UCSD-AML1 (cell line): ENCODE measurements at regions not wholly inside any gene's neighbourhood (a gene's known extent, or its start where the extent isn't known, plus 50 kb on each side); places are given as distances from the start of the nearest gene placed in this dataset.
"Not testable (repeated sequence)": the region's sequence is repeated elsewhere in the genome, so short reads cannot be mapped to it uniquely, and the experiment has no call there.

Experiments
- DNase-seq: peaks from one replicate; lab custom pipeline; 2025; ENCODE audit not compliant: unreplicated experiment; lab: John Stamatoyannopoulos, UW

DNA sequence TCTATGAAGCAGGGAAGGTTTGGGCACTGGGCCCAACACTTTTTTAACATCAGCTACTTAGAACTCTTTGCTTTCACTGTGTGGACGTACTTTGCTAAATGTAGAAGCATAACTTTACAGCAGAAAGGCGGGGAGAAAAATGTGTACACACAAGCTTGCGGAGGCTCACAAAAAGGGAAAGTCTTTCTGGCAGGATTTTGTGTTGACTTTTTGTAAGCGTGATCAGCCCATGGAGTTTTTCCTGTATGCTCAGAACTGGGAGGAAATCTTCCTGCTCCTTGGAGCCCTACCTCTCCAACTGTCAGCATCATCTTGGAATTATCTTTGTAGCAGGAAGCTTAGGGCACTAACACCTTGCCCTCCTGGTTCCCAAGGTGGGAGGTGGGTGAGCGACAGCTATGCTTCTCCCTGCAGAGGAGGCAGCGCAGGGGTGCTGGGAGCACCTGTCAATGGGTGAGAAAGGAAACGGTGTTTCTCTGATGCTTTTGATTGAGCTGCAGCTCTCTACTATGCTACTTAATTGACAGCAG lies 321.9 kb downstream of the GADD45G start:
- no peak for DNase-seq

DNA sequence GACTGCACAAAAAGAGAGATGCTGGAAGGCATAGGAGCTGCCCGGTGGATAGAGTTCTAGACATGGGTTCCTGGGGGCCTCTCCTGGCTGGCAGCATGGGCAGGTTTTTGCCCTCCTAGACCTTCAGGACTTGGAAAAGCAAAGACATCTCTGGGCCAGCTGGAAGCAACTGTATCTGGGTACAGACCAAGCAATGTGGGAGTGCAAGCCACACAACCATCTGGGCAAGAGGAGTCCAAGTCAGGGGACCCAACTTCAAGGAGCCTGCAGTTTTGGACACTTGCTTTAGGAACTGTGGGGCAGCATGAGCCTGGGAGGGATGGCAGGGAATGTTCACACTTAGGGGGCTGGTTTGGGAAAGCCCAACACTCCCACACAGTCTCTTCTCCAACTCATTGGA lies 323.3 kb downstream of the GADD45G start:
- DNase-seq: no peak

DNA sequence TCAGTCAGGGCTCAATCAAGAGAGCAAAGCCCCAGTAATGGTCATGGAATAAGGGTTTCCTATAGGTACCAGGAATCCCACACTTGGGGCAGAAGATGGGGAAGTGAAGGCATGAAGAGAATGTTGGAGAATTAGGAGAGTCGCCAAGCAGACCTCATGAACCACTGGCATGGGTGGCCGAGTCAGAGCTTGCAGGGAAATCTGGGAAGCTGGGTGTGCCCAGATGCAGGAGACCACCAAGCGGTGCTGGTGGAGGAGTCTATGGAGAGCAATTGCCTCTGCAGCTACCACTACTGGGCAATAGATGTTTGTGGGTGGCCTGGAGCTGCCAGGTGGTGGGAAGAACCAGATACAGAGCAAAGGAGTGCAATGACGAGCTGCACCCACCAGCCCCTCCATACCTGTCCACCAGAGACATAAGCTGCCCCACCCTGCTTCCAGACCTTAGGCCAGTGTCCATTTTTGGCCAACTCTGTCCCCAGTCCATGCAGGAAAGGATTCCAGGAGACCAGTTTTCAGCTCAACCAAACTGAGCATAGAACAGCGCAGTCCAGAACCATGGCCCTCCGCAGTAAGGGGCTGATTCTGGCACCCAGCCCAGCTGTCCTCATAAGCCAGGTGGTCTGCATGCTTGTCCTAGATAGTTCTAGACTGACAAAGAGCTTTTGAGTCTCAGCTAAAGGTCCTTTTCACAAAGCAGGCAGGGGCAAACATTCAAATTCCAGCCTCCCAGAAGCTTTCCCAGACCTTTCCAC lies 323.9 kb downstream of the GADD45G start:
- DNase-seq: no peak

DNA sequence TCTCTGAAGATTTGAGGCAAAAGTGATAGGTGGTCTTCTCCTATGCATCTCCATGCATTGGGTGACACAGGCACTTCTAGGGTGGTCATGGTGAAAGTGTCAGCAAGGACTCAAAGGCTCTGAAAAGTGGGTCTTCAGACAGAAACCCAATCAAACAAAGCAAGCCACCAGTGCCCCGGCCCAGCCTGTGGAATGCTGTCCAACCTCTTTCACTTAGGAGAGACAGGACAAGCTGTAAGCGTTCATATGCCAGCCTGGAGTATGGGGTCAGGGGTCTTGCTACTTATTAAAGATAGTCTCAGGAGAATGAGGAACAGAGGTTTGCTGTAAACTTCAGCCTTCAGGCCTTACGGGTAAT lies 324.5 kb downstream of the GADD45G start:
- DNase-seq: no peak

DNA sequence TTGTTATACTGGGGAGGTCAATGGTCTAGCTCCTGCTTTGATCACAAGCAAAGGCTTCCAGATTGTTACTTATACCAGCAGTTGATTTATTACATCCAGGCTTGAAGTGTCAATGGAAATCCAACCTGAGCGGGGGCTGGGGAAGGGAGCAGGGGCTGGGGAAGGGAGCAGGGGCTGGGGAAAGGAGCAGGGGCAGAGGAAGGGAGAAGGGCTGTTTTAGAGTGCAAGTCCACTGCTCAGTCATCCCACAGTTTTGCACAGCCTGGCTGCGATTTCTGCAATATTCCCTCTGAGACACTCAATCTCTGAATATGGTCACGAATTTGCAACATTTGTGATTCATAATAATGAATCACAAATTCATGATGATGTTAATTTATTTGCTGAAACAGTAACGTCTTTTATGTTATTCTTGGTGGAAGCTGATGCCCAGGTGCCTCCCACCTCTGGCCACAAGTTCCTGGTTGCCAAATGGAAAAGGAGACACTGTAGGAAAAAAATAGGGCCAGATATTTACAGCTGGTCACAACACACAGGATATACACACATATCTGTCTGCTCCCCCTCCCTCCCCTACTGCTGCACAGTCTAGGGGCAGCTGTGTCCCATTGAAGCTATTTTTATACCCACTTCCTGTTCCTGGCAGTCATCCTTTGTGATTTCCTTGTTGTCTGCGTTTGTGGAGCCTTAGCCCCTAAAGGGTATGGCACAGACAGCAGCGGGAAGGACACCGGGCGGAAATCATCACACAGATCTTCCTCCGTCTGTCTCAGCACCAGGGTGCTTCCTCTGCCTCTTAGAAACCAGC lies 325.1 kb downstream of the GADD45G start:
- DNase-seq: no peak

DNA sequence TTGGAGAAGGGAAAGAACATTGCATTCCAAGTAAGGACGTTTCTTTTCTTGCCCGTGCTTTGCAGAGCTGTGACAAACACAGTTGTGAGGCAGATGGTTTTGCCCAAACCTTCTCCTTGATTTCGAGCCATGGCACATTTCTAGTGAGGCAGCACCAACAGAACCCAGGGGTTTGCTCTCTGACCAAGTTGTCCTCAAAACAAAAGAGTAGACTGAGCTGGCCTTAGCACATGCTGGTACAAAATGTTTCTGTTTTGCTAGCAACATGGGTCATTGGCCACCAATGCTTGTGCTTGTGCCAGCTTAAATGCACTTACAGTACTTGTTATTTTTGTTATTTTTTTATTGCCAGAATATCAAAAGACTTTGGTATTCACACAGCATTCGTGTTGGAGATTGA lies 328.8 kb downstream of the GADD45G start:
- no peak for DNase-seq

DNA sequence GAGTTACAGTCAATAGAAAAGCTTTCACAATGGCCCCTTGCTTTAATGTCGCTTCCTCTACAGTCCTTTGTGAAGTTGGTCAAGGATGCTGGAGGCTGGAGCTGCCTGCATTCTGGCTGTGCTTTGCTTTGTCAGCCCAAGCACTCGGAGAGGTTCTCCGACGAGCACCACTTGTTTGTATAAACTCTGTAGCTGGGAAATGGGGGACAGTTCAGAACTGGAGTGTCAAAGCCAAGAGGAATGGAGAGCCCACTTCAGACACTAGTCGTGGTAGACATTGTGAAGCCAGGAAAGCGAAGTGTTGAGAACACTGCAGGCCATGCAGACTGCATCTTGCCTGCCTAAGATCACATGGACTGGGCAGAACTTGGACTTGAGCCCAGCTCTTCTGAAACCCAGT lies 330.3 kb downstream of the GADD45G start:
- no peak for DNase-seq

DNA sequence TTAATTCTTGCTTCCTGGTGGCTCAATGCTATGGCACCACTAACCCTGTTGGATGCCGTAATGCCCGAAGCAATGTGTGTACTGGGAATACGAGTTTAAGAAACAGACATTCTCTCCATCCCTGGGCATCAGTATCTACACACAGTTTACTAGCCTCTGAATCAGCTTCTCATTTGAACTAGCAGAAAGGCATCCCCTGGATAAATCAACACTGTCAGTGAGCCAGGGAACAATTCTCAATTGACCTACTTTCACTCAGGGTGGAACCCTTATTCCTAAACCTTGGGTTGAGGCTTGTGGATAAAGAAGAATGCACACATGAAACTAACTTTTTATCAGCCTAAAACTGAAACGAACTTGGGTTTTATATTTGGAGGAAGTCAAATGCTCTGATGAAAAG lies 331.0 kb downstream of the GADD45G start:
- no peak for DNase-seq

DNA sequence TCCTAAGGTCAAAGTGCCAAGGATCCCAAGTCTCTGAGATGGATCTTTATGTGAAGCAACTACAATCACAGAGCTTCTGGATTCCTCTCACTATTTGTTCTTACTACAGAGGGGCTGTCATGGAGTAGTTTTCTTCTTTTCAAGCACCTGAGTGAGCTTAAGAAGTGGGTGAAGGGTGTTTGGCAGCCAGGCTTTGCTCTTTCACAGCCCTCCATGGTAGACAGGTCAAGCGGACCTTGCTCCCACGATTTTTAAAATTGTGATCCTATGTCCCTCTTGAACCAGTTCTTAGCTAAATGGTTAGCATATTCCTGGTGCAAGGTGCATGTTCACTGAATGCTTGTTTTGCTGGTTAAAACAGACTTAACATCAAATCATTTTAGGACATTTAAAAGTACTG lies 332.2 kb downstream of the GADD45G start:
- no peak for DNase-seq

DNA sequence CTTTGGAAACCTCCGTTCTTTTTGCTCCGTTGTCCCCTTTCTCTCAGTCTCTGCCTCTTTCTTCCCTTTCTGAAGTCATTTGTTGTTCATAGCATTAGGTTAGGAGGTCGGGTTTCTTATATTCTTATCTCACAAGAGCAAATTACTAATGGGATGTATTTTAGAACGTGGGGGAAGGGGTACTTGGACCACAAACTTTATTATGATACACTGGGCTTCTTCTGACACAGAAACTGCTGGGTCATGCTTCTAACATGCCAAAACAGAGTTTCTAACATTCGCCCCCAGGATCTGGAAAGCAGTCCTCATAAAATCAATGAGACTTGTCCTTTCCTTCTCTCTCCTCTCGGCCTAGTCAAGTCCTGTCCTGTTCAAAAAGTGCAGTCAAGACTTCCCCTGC lies 334.4 kb downstream of the GADD45G start:
- DNase-seq: no peak

DNA sequence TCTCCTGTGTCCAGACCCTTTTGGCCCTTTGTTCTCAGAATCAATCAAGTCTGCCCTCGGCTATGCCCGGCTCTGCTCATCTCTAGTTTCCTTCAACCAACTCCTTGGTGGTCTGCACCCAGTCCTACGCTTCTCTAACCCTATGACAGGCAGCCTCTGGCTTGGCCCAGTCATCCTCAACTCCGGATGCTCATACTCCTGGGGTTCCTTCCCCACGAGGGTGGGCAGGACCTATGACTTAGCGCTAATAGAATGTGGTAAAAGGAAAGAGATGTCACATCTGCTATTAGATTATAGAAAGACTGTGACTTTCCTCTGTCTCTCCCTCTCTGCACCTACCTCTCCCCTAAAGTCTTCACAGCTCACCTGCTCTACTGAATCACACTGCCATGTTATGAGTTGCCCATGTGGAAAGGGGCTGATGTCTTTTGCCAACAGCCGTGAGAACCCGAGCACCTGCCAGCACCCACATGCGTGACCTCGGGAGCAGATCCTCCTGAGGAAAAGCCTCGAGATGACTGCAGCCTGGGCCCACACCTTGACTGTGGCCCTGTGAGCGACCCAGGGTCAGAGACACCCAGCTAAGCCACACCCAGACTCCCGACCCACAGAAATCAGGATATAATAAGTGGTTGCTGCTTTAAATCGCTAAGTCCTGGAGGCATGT lies 334.9 kb downstream of the GADD45G start:
- DNase-seq: no peak

DNA sequence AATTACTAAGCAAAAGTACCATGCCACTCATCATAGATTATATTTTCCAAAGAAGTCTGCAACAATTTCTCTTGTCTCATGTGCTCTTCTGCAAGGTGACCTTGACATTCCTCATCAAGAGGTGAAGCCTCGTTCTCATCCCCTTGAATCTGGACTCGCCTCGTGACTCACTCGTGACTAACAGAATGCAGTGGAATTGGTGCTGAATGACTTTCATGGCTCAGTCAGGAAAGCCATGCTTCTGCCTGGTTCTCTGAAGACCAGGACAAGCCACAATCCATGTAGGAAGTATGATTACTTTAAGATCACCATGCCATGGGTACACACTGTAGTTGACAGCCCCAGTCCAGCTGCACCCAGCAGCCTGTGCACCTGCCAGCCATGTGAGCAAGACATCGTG lies 335.8 kb downstream of the GADD45G start:
- DNase-seq: no peak

DNA sequence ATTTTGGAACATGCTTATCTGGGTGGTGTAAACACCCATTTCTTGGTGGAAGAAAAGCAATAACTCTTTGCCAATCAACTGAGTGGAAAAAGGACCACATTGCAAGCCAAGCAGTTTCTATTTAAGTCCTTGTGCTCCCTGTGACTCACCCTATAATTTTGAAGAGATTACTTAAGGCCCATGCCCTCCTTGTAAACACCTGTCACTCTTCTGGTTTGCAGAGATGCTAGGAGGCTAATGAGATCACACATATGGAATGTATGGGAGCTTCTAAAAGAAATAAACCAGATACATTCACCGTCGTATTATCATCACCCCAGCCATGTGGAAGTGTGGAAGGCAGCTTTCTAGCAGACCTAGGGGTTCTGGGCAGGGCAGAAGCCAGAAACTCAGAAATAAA lies 337.1 kb downstream of the GADD45G start:
- DNase-seq: no peak

DNA sequence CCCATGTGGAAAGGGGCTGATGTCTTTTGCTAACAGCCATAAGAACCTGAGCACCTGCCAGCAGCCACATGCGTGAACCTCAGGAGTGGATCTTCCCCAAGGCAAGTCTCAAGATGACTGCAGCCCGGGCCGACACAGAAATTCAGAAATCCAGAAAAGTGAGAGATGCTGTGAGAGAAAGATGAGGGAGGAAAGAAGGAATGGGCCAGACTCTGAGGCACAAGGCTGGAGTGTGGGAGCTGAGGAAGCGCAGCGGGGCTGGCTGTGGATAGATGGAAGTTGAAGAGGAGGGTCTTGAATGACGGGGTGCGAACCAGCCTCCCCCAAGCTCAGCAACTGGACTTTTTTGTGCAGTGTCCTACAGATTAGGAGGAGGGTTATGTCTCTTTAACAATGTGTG lies 337.8 kb downstream of the GADD45G start:
- DNase-seq: no peak

DNA sequence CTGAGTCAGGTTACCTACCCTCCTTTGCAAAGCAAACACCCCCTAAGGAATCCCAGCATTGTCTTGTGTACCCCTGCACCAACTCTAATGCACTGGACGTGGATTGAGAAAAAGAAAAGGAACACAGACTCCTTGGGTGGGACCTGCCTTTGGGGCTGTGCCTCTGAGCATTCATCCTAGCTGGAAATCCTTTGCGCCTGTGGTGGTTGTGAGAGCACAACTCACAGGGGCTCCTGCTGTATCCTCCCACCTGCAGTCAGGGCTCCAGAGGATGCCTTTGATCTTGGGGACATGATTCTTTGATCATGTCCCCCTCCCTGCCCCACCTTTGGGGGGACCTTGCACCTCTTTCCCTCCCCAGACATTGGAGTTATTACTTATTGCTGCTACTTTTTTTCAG lies 338.5 kb downstream of the GADD45G start:
- DNase-seq: no peak

DNA sequence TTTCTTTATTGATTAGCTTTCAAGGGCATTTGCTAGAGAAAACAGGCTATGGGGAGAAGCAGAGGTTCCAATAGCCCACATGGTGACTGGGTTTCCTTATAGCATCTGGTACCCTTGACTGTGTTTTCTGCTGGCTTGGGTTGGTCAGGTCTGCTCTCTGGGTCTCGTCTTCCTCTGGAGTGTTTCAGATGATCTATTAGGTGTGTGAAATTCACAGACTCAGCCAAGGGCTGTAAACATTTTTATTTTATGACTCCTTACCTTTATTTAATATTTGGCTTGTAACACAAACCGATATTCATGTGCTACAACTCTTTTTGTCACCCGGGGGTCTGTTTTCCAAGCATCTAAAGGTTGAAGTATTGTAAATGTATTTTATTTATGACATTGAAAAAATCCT lies 338.9 kb downstream of the GADD45G start:
- DNase-seq: no peak

DNA sequence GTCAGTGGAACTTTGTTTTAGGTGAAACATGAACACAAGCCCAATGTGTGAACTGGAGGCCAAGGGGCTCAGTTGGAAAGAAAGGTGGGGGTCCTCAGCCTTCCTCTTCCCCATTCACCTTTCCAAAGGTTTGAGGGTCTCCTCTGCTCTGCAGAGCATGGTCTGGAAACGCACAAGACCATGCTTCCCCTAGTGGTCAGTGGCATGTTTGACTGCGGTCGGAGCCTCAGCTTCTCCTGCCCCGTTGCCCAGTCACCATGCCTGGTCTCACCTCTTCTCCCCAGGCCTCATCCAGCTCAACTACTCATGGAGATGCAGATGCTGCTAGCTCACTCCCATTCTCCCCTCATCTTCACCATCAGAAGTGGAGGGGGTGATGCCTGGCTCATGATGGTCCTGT lies 340.3 kb downstream of the GADD45G start:
- DNase-seq: no peak

DNA sequence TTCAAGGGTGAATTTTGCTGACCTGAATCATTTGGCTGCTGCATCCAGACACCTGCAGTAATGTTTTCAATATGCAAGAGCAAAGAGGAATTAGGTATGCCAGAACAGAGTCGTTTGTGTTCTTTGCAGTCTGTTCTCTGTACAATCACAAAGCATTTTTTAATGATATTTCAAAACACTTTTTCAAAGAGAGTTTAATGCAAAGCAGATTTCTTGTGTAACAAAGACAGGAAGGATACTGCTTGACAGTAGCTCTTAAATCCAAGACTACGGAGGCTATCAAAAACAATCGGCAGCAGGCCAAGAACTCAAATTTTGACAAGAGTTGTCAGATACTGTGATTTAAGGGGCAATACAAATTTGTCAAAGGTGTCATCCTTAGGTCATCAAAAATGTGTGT lies 341.9 kb downstream of the GADD45G start:
- no peak for DNase-seq

DNA sequence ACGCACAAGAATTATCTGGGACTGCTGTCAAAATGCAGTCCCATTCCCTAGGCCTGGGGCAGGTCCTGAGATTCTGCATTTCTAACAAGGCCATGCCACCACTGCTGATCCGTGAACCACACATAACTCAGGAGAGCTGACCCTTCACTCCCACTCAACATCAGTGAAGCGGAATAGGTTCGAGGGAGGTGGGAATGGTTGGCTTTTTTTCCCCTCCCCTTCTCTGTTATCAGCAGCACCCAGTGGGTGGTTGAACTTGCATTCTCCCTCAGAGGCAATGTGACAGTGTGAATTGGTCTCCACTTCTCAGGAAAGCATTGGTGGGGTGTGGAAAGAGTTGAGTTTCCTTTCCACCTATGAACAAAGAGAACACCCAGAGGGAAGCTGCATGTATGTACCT lies 344.3 kb downstream of the GADD45G start:
- no peak for DNase-seq

DNA sequence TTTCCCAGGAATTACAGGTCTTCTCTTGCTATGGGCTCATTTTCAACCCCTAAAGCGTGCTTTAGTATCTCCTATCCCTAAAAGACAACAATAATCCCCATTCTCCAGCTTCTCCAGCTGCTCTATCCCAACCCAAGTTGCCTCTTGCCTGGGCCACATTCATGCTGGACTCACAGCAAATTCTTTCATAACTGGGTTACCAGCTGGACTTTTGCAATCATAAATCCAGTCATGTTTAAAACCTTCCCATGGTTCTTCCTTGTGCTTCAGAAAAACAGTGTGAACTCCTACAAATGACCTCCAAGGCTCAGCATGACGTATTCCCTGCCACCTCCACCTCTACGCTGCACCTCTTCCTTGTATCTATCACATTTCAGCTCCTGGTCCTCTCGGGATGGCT lies 346.9 kb downstream of the GADD45G start:
- DNase-seq: no peak

DNA sequence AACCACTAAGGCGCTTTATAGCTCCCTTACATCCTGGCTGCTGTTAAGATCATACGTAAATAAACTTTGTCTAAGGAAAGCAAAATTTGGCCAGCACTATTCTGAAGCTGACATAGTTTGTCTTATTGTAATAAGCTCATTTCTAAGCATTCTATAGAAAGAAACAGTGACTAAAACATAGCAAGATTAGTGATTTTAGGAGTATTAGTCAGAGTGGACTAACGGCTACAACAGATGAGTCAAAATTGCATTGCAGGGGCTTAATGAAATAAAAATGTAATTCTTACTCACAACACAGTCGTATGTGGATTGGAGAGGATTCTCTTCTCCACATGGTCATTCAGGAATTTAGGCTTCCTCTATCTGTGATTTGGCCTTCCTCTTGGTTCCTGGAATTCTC lies 347.6 kb downstream of the GADD45G start:
- DNase-seq: no peak

DNA sequence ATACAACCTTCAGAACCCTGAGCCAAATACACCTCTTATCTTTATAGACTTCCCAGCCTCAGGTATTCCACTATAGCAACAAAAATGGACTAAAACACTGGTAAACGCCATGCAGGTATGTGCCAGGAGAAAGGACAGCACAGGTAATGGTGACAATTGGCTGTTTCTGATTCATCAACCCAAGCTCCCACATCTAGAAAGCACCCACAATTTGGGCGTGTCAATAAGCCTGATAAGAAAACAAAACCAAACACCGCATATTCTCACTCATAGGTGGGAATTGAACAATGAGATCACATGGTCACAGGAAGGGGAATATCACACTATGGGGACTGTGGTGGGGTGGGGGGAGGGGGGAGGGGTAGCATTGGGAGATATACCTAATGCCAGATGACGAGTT lies 348.5 kb downstream of the GADD45G start:
- DNase-seq: not testable (repeated sequence)
